ENCODE measurements at regions not wholly inside any gene's neighbourhood (a gene's known extent, or its start where the extent isn't known, plus 50 kb on each side); places are given as distances from the start of the nearest gene placed in this dataset.

GRCh38 chr3:171943262-171944117, 95.9 kb upstream of the FNDC3B start:
- no peak for ATAC-seq
- 94% methylated on average over 17 of the region's 17 CpGs for WGBS
- no peaks in the 10 kb centered on the region for H3K9me3 ChIP-seq (ENCODE audit: control insufficient read depth, low read length)
- no peaks in the 10 kb centered on the region for H3K4me1 ChIP-seq (ENCODE audit: control insufficient read depth, insufficient read depth, low read length)
- no peak overlapping the region for H3K4me3 ChIP-seq (ENCODE audit: low read length)
- no peak overlapping the region for H3K27ac ChIP-seq (ENCODE audit: low read length)
- no peaks in the 10 kb centered on the region for H3K27me3 ChIP-seq (ENCODE audit: control insufficient read depth, insufficient read depth)
- intact Hi-C loops (cut with DNase I) = no loop called here
- no peak for DNase-seq

DNA sequence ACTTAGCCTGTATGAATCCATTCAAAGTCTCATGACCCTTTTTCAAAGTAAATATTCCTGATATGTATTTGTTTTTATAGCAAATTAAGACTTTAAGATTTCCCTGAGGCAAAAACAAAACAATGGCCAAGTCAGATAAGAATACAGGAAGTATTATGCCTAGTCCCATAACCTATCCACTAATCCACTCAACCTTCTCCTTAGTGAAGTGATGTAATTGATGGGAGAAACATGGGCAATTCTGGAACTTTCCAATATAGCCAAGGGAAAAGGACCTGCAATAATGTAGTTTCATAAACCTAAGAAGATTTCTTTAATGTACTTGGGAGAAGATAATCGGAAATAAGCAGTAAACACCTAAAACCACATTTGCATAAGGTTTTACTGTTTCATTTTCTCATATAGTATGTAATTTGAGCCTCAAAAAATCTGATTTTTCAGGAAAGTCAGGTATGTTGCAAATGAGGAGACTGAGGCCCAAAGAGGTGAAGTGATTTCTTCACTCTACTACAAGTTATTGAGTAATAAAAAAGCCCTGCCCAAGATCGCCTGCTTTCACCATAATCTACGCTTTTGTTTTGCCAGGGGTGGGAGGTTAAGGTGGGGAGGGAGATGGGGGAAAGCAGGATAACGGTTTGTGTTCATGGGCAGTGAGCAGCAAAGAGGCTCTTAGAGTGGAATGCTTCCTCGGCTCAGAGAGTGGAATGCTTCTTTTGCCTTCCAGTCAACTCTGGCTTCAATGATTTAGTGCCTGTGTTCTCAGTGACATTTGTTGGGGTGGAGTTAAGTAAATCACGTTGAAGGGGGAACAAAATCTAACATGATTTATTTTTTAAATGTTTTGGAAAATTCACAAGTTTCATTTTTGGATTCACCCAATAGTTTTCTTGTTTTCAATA, 95.0 kb upstream of the FNDC3B start:
- 37% methylated on average over 6 of the region's 6 CpGs for WGBS
- no peak overlapping the region for H3K4me3 ChIP-seq (ENCODE audit: low read length)
- no peak overlapping the region for H3K27ac ChIP-seq (ENCODE audit: low read length)
- no peaks in the 10 kb centered on the region for H3K9me3 ChIP-seq (ENCODE audit: control insufficient read depth, low read length)
- intact Hi-C loops (cut with DNase I) = no loop called here
- ATAC-seq (peak in 1 of 2 donors; percentile 31), DNase-seq (no peak)
- no peaks in the 10 kb centered on the region for H3K27me3 ChIP-seq (ENCODE audit: control insufficient read depth, insufficient read depth)
- H3K4me1 ChIP-seq (ENCODE audit: control insufficient read depth, insufficient read depth, low read length) = no peaks in the 10 kb centered on the region

- Histone ChIP-seq H3K4me3 (ENCODE audit: low read length) (no peak overlapping the region), H3K4me1 (ENCODE audit: control insufficient read depth, insufficient read depth, low read length) (no peaks in the 10 kb centered on the region), H3K27me3 (ENCODE audit: control insufficient read depth, insufficient read depth) (no peaks in the 10 kb centered on the region), H3K9me3 (ENCODE audit: control insufficient read depth, low read length) (no peaks in the 10 kb centered on the region), H3K27ac (ENCODE audit: low read length) (no peak overlapping the region)
- WGBS = 86% methylated on average over 3 of the region's 3 CpGs
- no peak for ATAC-seq
- DNase-seq = no peak
- intact Hi-C loops (cut with DNase I) = no loop called here
Measured at GRCh38 chr3:171948674-171949073, 90.7 kb upstream of the FNDC3B start.

DNA sequence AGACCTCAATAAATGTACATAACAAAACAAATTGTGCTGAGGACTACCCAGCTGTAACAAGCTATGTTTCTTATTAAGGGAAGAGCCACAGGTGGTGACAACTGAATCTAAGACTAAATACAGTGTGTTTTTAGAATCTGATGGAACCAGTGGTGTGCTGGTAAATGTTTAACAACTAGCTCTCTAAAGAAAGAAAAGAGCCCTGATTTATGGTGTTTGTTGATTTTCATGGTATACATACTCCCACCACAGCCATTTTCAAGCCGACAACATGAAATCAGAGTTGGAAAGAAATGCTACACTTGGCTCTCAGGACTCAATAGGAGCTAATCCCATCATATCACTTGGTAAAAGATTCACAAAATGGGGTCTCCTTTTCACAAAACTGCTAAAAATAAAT, 89.8 kb upstream of the FNDC3B start:
- WGBS = 92% methylated on average over 1 of the region's 1 CpG
- Histone ChIP-seq H3K27me3 (ENCODE audit: control insufficient read depth, insufficient read depth) (no peaks in the 10 kb centered on the region), H3K27ac (ENCODE audit: low read length) (no peak overlapping the region), H3K9me3 (ENCODE audit: control insufficient read depth, low read length) (no peaks in the 10 kb centered on the region), H3K4me1 (ENCODE audit: control insufficient read depth, insufficient read depth, low read length) (no peaks in the 10 kb centered on the region), H3K4me3 (ENCODE audit: low read length) (no peak overlapping the region)
- ATAC-seq (no peak), DNase-seq (no peak)
- intact Hi-C loops (cut with DNase I) = no loop called here

GRCh38 chr3:171950373-171950772, 89.0 kb upstream of the FNDC3B start:
- ATAC-seq (no peak), DNase-seq (no peak)
- no peaks in the 10 kb centered on the region for H3K9me3 ChIP-seq (ENCODE audit: control insufficient read depth, low read length)
- 49% methylated on average over 1 of the region's 1 CpG for WGBS
- no peak overlapping the region for H3K27ac ChIP-seq (ENCODE audit: low read length)
- no peaks in the 10 kb centered on the region for H3K4me1 ChIP-seq (ENCODE audit: control insufficient read depth, insufficient read depth, low read length)
- no peaks in the 10 kb centered on the region for H3K27me3 ChIP-seq (ENCODE audit: control insufficient read depth, insufficient read depth)
- intact Hi-C loops (cut with DNase I) = no loop called here
- H3K4me3 ChIP-seq (ENCODE audit: low read length) = no peak overlapping the region

GRCh38 chr3:171951597-171951996, 87.8 kb upstream of the FNDC3B start:
- no peak overlapping the region for H3K4me3 ChIP-seq (ENCODE audit: low read length)
- no peak for DNase-seq
- H3K9me3 ChIP-seq (ENCODE audit: control insufficient read depth, low read length) = no peaks in the 10 kb centered on the region
- no peaks in the 10 kb centered on the region for H3K27me3 ChIP-seq (ENCODE audit: control insufficient read depth, insufficient read depth)
- WGBS = 87% methylated on average over 1 of the region's 1 CpG
- ATAC-seq = no peak
- intact Hi-C loops (cut with DNase I) = no loop called here
- H3K27ac ChIP-seq (ENCODE audit: low read length) = no peak overlapping the region
- H3K4me1 ChIP-seq (ENCODE audit: control insufficient read depth, insufficient read depth, low read length) = no peaks in the 10 kb centered on the region

DNA sequence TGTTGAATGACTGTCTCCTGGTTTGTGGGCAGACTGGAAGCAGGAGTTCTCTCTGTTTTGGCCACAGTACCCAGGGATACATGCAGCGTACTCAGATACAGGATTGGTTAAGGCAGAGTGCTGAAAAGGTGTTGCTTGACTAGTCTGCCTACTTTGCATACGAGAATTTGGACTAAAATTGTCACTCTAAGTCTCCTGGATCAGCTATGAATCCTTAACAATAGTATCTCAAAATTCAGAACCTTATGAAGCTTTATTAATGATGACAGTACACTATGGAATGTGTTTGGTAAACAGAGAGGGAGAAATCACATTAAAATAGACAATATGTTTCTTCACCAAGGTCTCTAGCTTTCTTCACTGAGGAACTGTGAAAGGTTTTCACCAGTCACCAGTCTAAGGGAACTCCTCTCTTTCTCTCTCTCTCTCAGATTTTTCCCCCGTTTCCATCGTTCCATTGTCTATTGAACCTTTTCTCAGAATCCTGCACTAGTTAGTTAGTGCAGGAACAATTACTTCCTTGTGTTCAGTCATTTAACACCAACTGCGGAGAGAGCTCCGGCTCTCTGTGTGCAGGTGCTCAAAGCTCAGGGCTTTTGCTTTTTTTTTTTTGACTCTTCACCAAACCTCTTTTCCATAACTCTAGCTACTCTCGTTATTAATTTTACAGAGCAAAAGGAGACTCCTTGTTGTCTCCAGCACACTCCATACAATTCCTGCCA, 85.9 kb upstream of the FNDC3B start:
- Histone ChIP-seq H3K27me3 (ENCODE audit: control insufficient read depth, insufficient read depth) (no peaks in the 10 kb centered on the region), H3K4me1 (ENCODE audit: control insufficient read depth, insufficient read depth, low read length) (no peaks in the 10 kb centered on the region), H3K4me3 (ENCODE audit: low read length) (no peak overlapping the region), H3K9me3 (ENCODE audit: control insufficient read depth, low read length) (no peaks in the 10 kb centered on the region), H3K27ac (ENCODE audit: low read length) (no peak overlapping the region)
- WGBS = 80% methylated on average over 7 of the region's 7 CpGs
- ATAC-seq = no peak
- intact Hi-C loops (cut with DNase I) = no loop called here
- no peak for DNase-seq

DNA sequence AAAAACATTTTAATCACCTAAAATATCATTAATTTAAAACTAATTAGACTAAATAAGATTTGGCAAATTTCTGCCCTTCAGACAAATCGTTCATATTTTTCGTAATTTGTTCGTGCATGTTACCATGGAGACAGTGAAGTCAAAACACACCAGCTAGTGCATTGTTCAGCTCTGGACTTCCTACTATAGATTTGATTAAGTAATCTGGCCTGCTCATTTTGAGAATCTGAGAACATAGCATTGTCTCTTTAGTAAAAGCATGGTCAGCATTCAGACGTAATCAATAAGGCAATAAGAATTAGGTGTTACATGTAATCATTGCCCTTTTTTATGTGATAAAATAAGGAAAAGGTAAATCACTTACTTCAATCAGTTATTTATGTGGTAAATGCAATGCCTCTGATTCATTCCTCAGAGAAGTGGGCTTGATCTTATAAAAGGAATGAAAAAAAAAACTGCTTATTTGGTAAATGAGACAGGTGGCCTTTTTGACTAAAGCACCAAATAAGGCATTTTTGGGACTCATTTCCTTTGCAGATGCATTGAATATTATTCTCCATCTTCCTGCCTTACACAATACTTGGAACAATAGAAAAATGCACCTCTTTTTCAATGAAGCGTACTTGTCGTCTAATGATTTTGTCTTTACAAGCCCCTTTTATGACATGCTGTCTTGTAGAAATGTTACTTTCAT, 84.5 kb upstream of the FNDC3B start:
- no peaks in the 10 kb centered on the region for H3K9me3 ChIP-seq (ENCODE audit: control insufficient read depth, low read length)
- ATAC-seq = peak; percentile 51 to 56
- intact Hi-C loops (cut with DNase I) = no loop called here

DNA sequence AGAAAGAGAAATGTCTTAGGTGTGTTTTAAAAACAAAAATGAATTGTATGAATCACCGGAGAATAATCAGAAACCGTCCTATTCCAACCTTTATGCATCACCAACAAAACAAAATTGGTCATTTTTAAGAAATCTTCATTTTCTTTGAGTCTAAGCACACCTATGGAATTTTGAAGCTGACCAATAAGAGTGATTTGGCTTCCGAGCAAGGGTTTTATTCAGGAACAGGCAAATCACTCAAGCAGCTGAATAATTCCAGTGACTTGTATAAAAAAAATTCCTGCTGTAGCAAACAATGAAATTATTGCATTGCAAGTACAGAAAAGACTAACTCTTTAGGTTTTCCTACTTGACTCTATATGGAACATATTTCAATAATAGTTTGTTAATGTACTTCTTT, 83.8 kb upstream of the FNDC3B start:
- intact Hi-C loops (cut with DNase I) = no loop called here
- no peaks in the 10 kb centered on the region for H3K9me3 ChIP-seq (ENCODE audit: control insufficient read depth, low read length)
- ATAC-seq (no peak), DNase-seq (no peak)
- no peak overlapping the region for H3K4me3 ChIP-seq (ENCODE audit: low read length)
- no peaks in the 10 kb centered on the region for H3K4me1 ChIP-seq (ENCODE audit: control insufficient read depth, insufficient read depth, low read length)
- no peak overlapping the region for H3K27ac ChIP-seq (ENCODE audit: low read length)
- no peaks in the 10 kb centered on the region for H3K27me3 ChIP-seq (ENCODE audit: control insufficient read depth, insufficient read depth)
- WGBS = 93% methylated on average over 3 of the region's 3 CpGs

More for the DNA sequence above, 84.5 kb upstream of the FNDC3B start:
- no peak for DNase-seq
- no peak overlapping the region for H3K4me3 ChIP-seq (ENCODE audit: low read length)
- no peaks in the 10 kb centered on the region for H3K27me3 ChIP-seq (ENCODE audit: control insufficient read depth, insufficient read depth)
- H3K27ac ChIP-seq (ENCODE audit: low read length) = no peak overlapping the region
- 41% methylated on average over 6 of the region's 6 CpGs for WGBS
- H3K4me1 ChIP-seq (ENCODE audit: control insufficient read depth, insufficient read depth, low read length) = no peaks in the 10 kb centered on the region

DNA sequence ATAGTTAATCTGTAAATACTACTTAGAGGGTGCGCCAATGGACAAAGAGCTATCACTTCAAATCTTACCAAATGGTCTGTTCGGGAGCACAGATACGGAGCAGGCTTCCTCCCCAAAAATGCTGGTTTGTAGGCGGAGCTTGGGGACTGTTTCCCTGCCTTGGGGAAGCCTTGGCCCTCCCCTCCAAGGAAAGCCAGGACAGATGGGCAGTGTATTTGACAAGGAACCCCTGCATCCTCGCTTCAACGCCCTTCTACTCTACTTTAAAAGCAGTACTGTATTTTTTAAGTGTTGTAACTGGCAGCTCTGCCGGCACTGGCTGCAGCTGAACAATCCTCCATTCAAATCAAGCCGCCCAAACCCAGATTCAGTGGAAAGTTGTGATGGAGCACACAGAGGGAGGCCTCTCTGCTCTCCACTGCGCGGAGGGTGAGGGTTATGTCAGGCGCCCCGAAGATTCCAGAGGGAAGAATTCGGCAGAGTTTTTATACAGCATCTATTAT, 83.1 kb upstream of the FNDC3B start:
- no peaks in the 10 kb centered on the region for H3K27me3 ChIP-seq (ENCODE audit: control insufficient read depth, insufficient read depth)
- no peak overlapping the region for H3K27ac ChIP-seq (ENCODE audit: low read length)
- H3K4me1 ChIP-seq (ENCODE audit: control insufficient read depth, insufficient read depth, low read length) = no peaks in the 10 kb centered on the region
- ATAC-seq (no peak), DNase-seq (no peak)
- no peaks in the 10 kb centered on the region for H3K9me3 ChIP-seq (ENCODE audit: control insufficient read depth, low read length)
- no peak overlapping the region for H3K4me3 ChIP-seq (ENCODE audit: low read length)
- intact Hi-C loops (cut with DNase I) = no loop called here
- 84% methylated on average over 13 of the region's 13 CpGs for WGBS
